OCI-LY1 (cell line): ENCODE measurements at regions not wholly inside any gene's neighbourhood (a gene's known extent, or its start where the extent isn't known, plus 50 kb on each side); places are given as distances from the start of the nearest gene placed in this dataset.

Experiments used
- H2AFZ ChIP-seq: fragments of 200-600 bp; sonication (generic), shearing (Covaris generic); 2 replicates; pipeline ENCODE4 v1.6.0; 2014; ENCODE audit warnings: antibody characterized with exemption, mild to moderate bottlenecking, low read length
- H3F3A ChIP-seq: fragments of 200-600 bp; sonication (generic), shearing (Covaris generic); 2 replicates; pipeline ENCODE4 v1.6.0; 2014; ENCODE audit warnings: mild to moderate bottlenecking, antibody characterized with exemption, low read length, moderate library complexity; ENCODE audit not compliant: insufficient read depth
- H3K27ac ChIP-seq: fragments of 200-600 bp; sonication (generic); 2 replicates; pipeline ENCODE4 v1.5.1; 2014; ENCODE audit warnings: low read length, mixed run types, mild to moderate bottlenecking, low read depth; ENCODE audit not compliant: poor library complexity, severe bottlenecking
- H3K27me3 ChIP-seq: fragments of 200-600 bp; sonication (generic); 2 replicates; pipeline ENCODE4 v1.6.0; 2014; ENCODE audit warnings: antibody characterized with exemption, mild to moderate bottlenecking, low read length, moderate library complexity; ENCODE audit not compliant: insufficient read depth
- H3K36me3 ChIP-seq: fragments of 200-600 bp; sonication (generic); 2 replicates; pipeline ENCODE4 v1.6.1; 2014; ENCODE audit warnings: mild to moderate bottlenecking, antibody characterized with exemption, low read length, moderate library complexity, mixed read lengths; ENCODE audit not compliant: insufficient read depth
- H3K4me1 ChIP-seq: fragments of 200-600 bp; sonication (generic); 2 replicates; pipeline ENCODE4 v1.5.1; 2014; ENCODE audit warnings: mild to moderate bottlenecking, low read length, moderate library complexity; ENCODE audit not compliant: insufficient read depth, severe bottlenecking
- H3K4me2 ChIP-seq: fragments of 200-600 bp; sonication (generic), shearing (Covaris generic); 2 replicates; pipeline ENCODE4 v1.6.1; 2014; ENCODE audit warnings: low read length
- H3K4me3 ChIP-seq: fragments of 200-600 bp; sonication (generic); 2 replicates; pipeline ENCODE4 v1.5.1; 2014; ENCODE audit warnings: low read length, low read depth, mild to moderate bottlenecking, mixed read lengths; ENCODE audit not compliant: poor library complexity, severe bottlenecking
- H3K79me2 ChIP-seq: fragments of 200-600 bp; shearing (Covaris generic); 2 replicates; pipeline ENCODE4 v1.6.1; 2016; ENCODE audit warnings: mixed run types, low read length, mixed read lengths; ENCODE audit not compliant: insufficient read depth
- H3K9ac ChIP-seq: fragments of 200-600 bp; sonication (generic), shearing (Covaris generic); 2 replicates; pipeline ENCODE4 v1.6.1; 2014; ENCODE audit warnings: mild to moderate bottlenecking, low read length, mixed read lengths
- H3K9me2 ChIP-seq: fragments of 200-600 bp; sonication (generic), shearing (Covaris generic); 2 replicates; pipeline ENCODE4 v1.6.1; 2014; ENCODE audit warnings: low read depth, mild to moderate bottlenecking, low read length, mixed read lengths
- H3K9me3 ChIP-seq: fragments of 200-600 bp; shearing (Covaris generic); 2 replicates; pipeline ENCODE4 v1.6.1; 2014; ENCODE audit warnings: low read length, mixed read lengths
- H4K20me1 ChIP-seq: fragments of 200-600 bp; sonication (generic), shearing (Covaris generic); 2 replicates; pipeline ENCODE4 v1.6.0; 2016; ENCODE audit warnings: mild to moderate bottlenecking, low read length; ENCODE audit not compliant: insufficient read depth
- EZH2 ChIP-seq: fragments of 200-600 bp; sonication (generic), shearing (Covaris generic); IDR thresholded peaks from 2 replicates; pipeline ENCODE4 v1.8.0; 2017; ENCODE audit warnings: borderline replicate concordance, mixed run types, mild to moderate bottlenecking, antibody characterized with exemption, low read length, moderate library complexity, mixed read lengths
- TF ChIP-seq, protein P1 (sequence below): fragments of 200-600 bp; sonication (generic), shearing (Covaris generic); IDR thresholded peaks from 2 replicates; pipeline ENCODE4 v1.5.1; 2017; ENCODE audit warnings: mild to moderate bottlenecking, antibody characterized with exemption, low read length, moderate library complexity, mixed read lengths

DNA sequence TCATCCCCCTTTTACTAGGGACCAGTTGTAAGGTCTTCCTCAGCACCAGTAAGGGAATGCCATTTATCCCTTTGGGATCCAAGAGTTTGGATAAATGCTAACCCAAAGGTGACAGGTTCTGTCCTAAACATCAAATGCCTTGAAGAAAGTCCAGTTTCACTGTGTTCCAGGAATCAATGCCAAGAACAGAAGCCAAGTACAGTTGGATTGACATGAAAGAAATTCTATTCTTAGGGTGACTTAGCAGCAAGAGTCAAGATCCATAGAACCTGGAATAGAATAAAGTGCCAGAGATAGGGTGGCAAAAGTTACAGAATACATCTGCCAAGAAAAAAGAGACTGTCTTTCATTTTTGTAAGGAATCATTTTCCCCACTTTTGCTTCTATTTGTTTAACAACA, 94.9 kb upstream of the ADAMTS5 start:
- no peaks in the 10 kb centered on the region for H3K4me1 ChIP-seq
- no peaks in the 10 kb centered on the region for H3K9me3 ChIP-seq
- no peaks in the 10 kb centered on the region for H3K79me2 ChIP-seq
- no peak overlapping the region for H2AFZ ChIP-seq
- no peak overlapping the region for H3K9ac ChIP-seq
- no peaks in the 10 kb centered on the region for H3K36me3 ChIP-seq
- no peak for TF ChIP-seq EZH2
- TF ChIP-seq, protein P1, sequence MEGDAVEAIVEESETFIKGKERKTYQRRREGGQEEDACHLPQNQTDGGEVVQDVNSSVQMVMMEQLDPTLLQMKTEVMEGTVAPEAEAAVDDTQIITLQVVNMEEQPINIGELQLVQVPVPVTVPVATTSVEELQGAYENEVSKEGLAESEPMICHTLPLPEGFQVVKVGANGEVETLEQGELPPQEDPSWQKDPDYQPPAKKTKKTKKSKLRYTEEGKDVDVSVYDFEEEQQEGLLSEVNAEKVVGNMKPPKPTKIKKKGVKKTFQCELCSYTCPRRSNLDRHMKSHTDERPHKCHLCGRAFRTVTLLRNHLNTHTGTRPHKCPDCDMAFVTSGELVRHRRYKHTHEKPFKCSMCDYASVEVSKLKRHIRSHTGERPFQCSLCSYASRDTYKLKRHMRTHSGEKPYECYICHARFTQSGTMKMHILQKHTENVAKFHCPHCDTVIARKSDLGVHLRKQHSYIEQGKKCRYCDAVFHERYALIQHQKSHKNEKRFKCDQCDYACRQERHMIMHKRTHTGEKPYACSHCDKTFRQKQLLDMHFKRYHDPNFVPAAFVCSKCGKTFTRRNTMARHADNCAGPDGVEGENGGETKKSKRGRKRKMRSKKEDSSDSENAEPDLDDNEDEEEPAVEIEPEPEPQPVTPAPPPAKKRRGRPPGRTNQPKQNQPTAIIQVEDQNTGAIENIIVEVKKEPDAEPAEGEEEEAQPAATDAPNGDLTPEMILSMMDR = no peak
- H3K9me2 ChIP-seq = no peaks in the 10 kb centered on the region
- no peak overlapping the region for H3K4me3 ChIP-seq
- H3F3A ChIP-seq = no peaks in the 10 kb centered on the region
- no peaks in the 10 kb centered on the region for H4K20me1 ChIP-seq
- H3K27ac ChIP-seq = no peak overlapping the region
- no peak overlapping the region for H3K4me2 ChIP-seq
- H3K27me3 ChIP-seq = no peaks in the 10 kb centered on the region

DNA sequence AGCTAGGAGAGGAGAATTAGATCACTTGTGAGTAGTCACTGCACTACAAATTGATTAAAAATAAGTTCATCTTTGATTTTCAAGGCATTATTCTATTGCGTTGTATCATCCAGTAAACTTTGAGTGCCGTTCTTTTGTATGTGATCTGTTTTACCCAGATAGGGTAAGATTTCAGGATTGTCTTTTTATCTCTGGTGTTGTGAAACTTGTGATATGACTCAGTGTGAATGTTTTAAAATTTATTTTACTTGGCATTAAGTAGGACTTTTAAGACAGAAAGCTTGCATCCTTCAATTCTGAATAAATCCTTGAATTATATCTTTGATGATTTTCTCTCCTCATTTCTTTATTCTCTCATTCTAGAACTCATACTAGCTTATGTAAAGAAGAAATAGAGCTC, 93.3 kb upstream of the ADAMTS5 start:
- Histone ChIP-seq H3F3A (no peaks in the 10 kb centered on the region), H3K27ac (no peak overlapping the region), H3K36me3 (no peaks in the 10 kb centered on the region), H3K4me1 (no peaks in the 10 kb centered on the region), H3K9me2 (no peaks in the 10 kb centered on the region), H3K4me2 (no peak overlapping the region), H2AFZ (no peak overlapping the region), H3K9me3 (no peaks in the 10 kb centered on the region), H4K20me1 (no peaks in the 10 kb centered on the region), H3K4me3 (no peak overlapping the region), H3K27me3 (no peaks in the 10 kb centered on the region), H3K79me2 (no peaks in the 10 kb centered on the region), H3K9ac (no peak overlapping the region)
- TF ChIP-seq, protein P1 = no peak
- no peak for TF ChIP-seq EZH2

DNA sequence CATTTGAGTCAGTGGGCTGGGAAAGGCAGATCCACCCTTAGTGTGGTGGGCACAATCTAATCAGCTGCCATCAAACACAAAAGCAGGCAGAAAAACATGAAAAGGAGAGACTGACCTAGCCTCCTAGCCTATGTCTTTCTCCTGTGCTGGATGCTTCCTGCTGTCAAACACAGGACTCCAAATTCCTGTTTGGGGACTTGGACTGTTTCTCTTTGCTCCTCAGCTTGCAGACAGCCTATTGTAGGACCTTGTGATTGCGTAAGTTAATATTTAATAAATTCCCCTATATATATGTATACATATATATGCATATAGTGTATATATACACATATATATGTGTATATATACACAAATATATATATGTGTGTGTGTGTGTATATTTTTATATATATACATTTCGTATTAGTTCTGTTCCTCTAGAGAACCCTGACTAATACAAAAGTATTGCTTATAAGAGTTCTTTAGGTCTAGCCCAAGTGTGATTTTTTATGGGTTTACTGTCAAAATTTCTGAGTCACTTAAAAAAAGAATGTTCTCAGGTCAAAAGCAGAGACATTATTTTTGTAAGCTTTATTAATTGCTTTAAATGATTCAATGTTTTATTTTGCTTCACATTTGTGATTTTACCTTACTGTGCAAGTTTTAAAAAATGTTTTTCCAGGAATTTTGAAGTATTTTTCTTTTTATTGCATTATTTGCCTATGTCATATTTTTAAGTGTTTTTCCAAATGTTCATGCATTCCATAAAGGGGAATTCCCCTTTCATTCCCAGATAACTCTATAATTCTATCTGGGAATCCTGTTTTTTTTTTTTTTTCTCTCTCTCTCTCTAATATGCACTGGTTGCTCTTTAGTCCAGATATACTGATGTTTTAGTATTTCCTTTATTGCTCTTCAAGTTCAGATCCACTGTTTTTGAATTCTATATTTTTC, 92.1 kb upstream of the ADAMTS5 start:
- no peak overlapping the region for H3K9ac ChIP-seq
- no peak for TF ChIP-seq EZH2
- TF ChIP-seq, protein P1 = no peak
- H3K4me3 ChIP-seq = no peak overlapping the region
- H3K9me2 ChIP-seq = no peaks in the 10 kb centered on the region
- H2AFZ ChIP-seq = no peak overlapping the region
- H3K4me2 ChIP-seq = no peak overlapping the region
- no peaks in the 10 kb centered on the region for H3K4me1 ChIP-seq
- no peaks in the 10 kb centered on the region for H3K9me3 ChIP-seq
- no peak overlapping the region for H3K27ac ChIP-seq
- H3K79me2 ChIP-seq = no peaks in the 10 kb centered on the region
- H3F3A ChIP-seq = no peaks in the 10 kb centered on the region
- H3K27me3 ChIP-seq = no peaks in the 10 kb centered on the region
- no peaks in the 10 kb centered on the region for H3K36me3 ChIP-seq
- no peaks in the 10 kb centered on the region for H4K20me1 ChIP-seq
